Activated CD8-positive, alpha-beta memory T cell treated with anti-CD3 and anti-CD28 coated beads, Interleukin-2, amount 50 U/mL, for 24 hours (primary cell): ENCODE measurements at regions not wholly inside any gene's neighbourhood (a gene's known extent, or its start where the extent isn't known, plus 50 kb on each side); places are given as distances from the start of the nearest gene placed in this dataset.
"Not testable (repeated sequence)": the region's sequence is repeated elsewhere in the genome, so short reads cannot be mapped to it uniquely, and the experiment has no call there.

Experiments used
- DNase-seq: peaks from one replicate; pipeline ENCODE4 v3.0.0-alpha.2; 2020; ENCODE audit errors: extremely low read depth

- DNase-seq: no peak
Observed at GRCh38 chr15:47124430-47125102, 592.7 kb upstream of the SEMA6D start.

DNA sequence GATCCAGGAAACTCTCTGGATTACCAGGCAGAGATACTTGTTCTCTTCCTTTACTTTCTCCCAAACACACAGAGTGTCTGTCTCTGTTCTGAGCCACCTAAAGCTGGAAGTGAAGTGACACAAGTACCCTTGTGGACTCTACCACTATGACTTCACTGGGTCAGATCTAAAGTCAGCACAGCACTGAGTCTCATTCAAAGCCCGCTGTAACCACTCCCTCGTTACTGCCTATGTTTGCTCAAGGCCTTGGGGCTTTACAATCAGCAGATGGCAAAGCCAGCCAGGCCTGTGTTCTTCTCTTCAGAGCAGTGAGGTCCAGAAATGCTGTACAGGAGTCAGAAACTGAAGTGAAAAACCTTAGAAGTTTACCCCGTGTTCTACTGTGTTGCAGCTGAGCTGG lies 588.3 kb upstream of the SEMA6D start:
- DNase-seq: no peak

GRCh38 chr15:47131450-47131849 lies 585.9 kb upstream of the SEMA6D start:
- not testable (repeated sequence) for DNase-seq

- no peak for DNase-seq
Observed at GRCh38 chr15:47135267-47135666, 582.0 kb upstream of the SEMA6D start.

DNA sequence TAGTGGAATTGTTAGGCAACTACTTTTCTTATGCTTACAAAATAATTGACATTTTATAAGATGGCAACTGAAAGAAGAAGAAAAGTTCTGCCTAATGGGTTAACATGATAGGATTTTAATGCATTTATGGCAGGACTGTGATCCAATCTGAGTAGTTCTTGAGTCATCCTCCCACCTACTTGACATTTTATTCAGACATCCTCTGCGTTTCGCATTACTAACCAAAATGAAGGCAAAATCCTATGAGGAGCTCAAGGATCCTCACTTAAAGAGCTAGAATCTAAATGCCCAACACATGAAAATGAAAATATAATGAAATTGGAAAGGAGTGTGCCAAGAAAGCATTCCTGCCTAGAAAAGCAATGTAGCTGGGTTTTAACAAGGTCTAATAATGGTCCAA lies 581.1 kb upstream of the SEMA6D start:
- no peak for DNase-seq

DNA sequence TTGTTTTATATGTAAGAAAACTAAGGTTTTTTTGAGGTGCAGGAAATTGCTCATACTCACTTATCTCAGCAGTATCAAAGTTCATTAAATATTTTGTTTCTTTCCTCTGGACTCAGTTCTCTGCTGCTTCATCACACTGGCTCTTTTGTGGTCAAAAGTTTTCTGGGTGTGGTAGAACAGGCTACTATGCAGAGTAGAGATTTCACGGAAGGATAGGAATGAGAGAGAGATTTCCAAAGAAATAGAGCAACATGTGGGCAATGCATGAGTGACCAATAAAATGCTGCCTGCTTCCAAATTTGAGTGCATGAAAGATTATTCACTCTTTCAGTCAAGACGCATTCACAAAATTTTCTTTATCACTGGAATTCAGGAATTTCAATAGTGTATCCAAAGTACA lies 577.3 kb upstream of the SEMA6D start:
- no peak for DNase-seq

- no peak for DNase-seq
Observed at GRCh38 chr15:47157827-47158226, 559.5 kb upstream of the SEMA6D start.

DNA sequence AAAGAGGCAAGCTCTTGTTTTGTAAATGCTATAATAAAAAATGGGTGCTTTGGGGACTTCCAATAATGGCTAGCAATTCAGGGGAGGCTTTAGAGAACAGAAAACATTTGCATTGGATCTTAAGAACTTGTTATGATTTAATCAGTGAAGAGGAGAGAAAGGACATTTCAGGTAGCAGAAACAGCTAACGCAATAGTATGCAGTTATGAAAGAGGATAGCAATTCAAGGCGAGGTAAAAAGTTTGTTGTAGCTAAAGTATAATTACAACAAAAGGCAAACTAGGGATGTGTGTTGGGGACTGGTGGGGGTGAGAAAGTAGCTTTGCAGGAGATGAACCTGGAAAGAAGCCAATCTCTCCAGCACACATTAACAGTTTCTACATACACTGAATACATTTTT lies 558.7 kb upstream of the SEMA6D start:
- no peak for DNase-seq

GRCh38 chr15:47177177-47177576 lies 540.1 kb upstream of the SEMA6D start:
- DNase-seq: no peak

- DNase-seq: no peak
Observed at GRCh38 chr15:47179988-47180387, 537.3 kb upstream of the SEMA6D start.

DNA sequence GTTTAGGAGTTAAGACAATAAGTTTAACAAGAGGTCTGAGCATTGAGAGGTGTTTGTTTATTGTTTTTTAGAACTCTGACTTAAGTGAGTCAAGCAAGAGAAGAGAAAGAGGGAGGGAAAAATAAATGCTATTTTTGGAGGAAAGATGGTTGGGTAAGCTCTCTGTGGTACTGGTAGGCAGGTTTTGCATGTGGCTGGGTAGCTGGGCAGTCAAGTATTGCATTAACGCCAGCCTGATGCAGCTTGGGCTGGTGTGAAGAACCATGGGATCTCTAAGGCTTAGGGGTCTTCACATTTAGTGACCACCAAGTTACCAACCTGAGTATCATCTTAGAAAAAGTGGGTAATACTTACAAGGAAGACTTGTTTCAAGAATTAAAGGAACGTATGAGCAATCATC lies 534.5 kb upstream of the SEMA6D start:
- no peak for DNase-seq

DNA sequence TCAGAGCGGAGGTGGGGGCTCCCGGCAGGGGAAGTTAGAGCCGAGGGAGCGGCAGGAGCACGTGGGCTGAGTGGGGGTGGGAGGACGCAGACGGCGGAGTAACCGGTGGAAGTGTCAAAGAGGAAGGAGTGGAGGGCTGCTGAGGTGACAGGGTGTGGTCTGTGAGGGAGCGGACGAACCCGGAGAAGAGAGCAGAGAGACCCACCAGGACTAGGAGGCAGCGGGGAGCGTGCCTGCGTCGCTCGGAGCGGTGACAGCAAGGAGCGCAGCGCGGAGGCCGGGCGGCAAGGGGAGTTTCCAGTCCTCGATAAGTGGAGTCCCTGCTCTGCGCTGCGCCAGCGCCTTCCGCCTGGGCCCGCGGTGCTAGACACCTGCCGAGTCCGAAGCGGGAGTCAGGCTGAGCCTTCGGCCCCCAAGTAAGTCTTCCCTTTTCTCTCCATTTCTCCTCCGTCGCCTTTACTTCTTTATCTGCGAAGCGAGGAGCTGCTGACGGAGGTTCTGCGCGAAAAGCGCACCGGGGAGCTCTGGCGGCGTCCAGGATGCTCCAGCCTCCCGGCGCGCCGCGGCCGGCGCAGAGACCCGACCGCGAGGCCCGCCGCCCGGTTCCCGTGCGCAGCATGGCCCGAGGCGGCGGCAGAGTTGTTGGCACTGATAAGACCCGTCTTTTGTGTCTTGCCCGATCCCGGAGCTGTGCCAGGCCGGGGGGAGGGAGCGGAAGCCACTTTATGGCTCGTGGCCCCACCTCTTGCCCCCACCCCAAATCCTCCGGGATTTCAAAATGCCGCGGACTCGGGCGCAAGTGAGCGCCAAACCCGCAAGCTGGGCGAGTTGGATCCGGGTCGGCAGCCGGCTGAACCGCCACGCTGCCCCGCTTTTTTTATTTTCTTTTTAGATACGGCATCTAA lies 533.0 kb upstream of the SEMA6D start:
- no peak for DNase-seq

- DNase-seq: no peak
Observed at GRCh38 chr15:47184908-47185801, 532.1 kb upstream of the SEMA6D start.

DNA sequence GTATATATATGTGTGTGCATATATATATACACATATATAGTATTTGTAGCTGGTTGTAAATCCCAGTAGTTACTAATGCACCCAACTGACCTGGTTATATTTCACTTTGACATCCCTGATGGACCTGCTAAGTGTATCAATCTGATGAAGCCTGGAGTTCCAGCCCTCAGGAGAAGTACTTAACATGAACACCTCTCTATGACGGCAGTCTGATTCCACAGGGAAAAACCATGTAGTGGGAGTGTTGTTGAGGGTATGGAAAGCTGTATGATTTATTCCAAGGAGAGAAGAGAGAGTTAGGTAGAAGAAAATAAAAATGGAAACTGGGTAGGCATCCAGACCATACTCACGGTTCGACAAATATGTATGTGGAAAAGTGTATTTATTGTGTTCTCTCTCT lies 531.2 kb upstream of the SEMA6D start:
- DNase-seq: no peak

- DNase-seq: no peak
Observed at GRCh38 chr15:47188758-47189507, 528.4 kb upstream of the SEMA6D start.

DNA sequence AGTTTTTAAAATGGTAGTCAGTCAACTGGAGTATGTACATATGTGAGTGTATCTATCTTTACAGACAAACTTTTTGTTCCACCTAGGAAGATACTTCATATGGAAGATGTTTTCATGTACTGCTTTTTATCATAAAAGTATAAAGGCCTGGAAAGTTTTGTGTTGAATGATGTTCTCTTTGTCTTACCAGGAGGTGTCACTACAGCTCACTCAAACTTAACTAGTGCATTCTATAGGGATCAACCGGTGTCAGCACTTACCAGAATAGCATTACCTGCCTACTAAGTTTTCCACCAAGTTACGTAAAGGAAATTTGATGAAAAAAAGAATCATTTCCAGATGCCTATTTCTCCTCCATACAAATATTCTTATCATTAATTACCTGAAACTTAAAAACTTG lies 522.6 kb upstream of the SEMA6D start:
- no peak for DNase-seq

GRCh38 chr15:47196048-47196447 lies 521.3 kb upstream of the SEMA6D start:
- DNase-seq: no peak

DNA sequence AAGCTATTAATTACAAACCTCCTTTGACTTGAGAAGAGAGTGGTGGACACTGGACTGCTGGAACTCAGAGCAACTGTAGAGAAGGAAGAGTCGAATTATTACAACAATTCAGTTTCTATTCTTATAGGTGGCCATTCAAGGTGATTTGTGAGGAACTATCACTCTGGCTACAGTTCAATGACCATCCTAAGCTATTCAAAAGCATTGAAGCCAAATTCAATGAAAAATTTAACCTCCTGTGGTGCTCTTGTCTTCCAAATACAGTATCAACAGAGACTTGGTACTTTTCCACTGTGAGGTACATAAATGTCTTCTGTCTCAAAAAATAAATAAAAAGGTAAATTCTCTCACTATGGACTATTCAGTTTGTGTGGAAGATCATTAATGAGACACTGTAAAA lies 513.3 kb upstream of the SEMA6D start:
- DNase-seq: no peak

DNA sequence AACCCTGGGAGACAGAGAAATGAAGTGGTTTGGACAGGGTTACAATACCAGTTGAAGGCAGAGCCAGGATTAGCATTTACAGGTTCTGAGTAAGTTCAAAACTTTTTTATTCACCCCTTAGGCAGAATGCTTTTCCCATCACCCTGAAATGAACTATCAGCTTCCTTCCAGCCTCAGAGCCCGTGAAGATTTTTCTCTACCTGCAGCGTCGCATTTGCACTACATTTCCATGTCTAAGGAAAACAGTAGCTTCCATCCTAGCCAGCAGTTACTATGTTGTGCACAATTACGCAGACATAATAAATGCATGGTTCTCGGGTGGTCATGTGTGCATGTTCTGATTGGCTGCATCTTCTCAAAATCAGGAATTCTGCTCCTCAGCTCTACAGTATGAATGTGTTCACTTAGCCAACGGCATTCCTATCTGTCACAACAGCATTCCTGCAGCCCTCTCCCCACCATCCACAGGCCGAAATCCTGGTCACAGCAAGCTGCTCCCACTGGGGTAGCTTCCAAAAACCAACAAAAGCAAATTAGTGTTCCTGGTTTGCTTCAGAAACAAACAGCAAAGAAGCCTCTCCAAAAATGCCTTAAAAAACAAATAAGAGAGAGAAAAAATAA lies 510.8 kb upstream of the SEMA6D start:
- DNase-seq: no peak

- DNase-seq: no peak
Observed at GRCh38 chr15:47209591-47209990, 507.7 kb upstream of the SEMA6D start.
